HCT116 (cell line): ENCODE measurements at regions not wholly inside any gene's neighbourhood (a gene's known extent, or its start where the extent isn't known, plus 50 kb on each side); places are given as distances from the start of the nearest gene placed in this dataset.

Source experiments
- CEBPB ChIP-seq: IDR thresholded peaks from 2 replicates; pipeline ENCODE4 v1.6.1; 2012; ENCODE audit warnings: low read depth
- CTCF ChIP-seq, 3 experiments: fragments of 200-600 bp in 1 of 3; sonication (generic) in 1 of 3; IDR thresholded peaks in 2 of 3; conservative IDR thresholded peaks in 1 of 3; 2 replicates each; pipeline ENCODE4 v1.5.1; 2012 to 2017; ENCODE audit warnings: low read depth in 2 of 3, low read length in 2 of 3, antibody characterized with exemption in 1 of 3, borderline replicate concordance in 1 of 3, control low read depth in 1 of 3, mild to moderate bottlenecking in 1 of 3, mixed read lengths in 1 of 3, mixed run types in 1 of 3, moderate library complexity in 1 of 3; ENCODE audit not compliant: insufficient read depth in 1 of 3
- EZH2 ChIP-seq: fragments of 200-600 bp; sonication (generic); IDR thresholded peaks from 2 replicates; pipeline ENCODE4 v1.6.1; 2017; ENCODE audit warnings: antibody characterized with exemption, mixed run types
- POLR2A ChIP-seq: IDR thresholded peaks from 2 replicates; pipeline ENCODE4 v1.7.0; 2011; ENCODE audit warnings: borderline replicate concordance; ENCODE audit not compliant: insufficient read depth, insufficient read length; ENCODE audit errors: extremely low read depth
- POLR2AphosphoS5 ChIP-seq: IDR thresholded peaks from 2 replicates; pipeline ENCODE4 v1.6.1; 2011; ENCODE audit warnings: mild to moderate bottlenecking, low read depth, low read length, moderate library complexity
- RAD21 ChIP-seq: IDR thresholded peaks from 2 replicates; pipeline ENCODE4 v1.6.1; 2012; ENCODE audit warnings: low read depth, mild to moderate bottlenecking
- SIN3A ChIP-seq: IDR thresholded peaks from 2 replicates; pipeline ENCODE4 v1.6.1; 2012; ENCODE audit warnings: low read depth
- SP1 ChIP-seq: IDR thresholded peaks from 2 replicates; pipeline ENCODE4 v1.6.1; 2012; ENCODE audit warnings: low read depth
- YY1 ChIP-seq: IDR thresholded peaks from 2 replicates; pipeline ENCODE4 v1.6.1; 2011; ENCODE audit warnings: low read length, low read depth, moderate library complexity, mild to moderate bottlenecking; ENCODE audit not compliant: insufficient replicate concordance; ENCODE audit errors: extremely low read depth
- ZBTB33 ChIP-seq: IDR thresholded peaks from 2 replicates; pipeline ENCODE4 v1.6.1; 2011; ENCODE audit warnings: mild to moderate bottlenecking, low read length, moderate library complexity; ENCODE audit not compliant: insufficient replicate concordance; ENCODE audit errors: extremely low read depth
- TF ChIP-seq, protein P1 (sequence below): IDR thresholded peaks from 2 replicates; pipeline ENCODE4 v1.6.1; 2012
- TF ChIP-seq, protein P2 (sequence below): IDR thresholded peaks from 2 replicates; pipeline ENCODE4 v1.6.1; 2012; ENCODE audit warnings: low read depth

DNA sequence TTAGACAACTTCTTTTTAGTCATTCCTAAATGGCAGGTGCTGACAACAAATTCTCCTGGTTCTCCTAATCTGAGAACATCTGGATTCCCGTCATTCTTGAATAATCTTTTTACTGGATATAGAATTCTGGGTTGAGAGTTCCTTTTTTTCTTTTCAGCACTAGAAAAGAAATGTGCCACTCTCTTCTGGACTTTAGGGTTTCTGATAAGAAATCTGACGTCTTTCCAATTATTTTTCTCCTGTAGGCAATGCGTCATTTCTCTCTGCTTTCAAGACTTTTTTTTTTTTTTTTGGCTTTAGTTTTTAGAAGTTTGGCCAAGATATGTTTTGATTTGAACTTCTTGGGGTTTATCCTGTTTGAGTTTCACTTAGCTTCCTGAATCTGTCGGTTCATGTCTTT is 66.1 kb upstream of the RNF24 start:
- TF ChIP-seq CTCF (IDR thresholded peaks at IDR 0.05 in 2 of 3, conservative IDR thresholded peaks at IDR 0.05 in 1 of 3; ENCODE audit: borderline replicate concordance in 1 of 3, insufficient read depth in 1 of 3, low read depth in 2 of 3, low read length in 2 of 3) (no peak), POLR2AphosphoS5 (no peak), POLR2A (no peak), YY1 (no peak), SIN3A (no peak), SP1 (no peak), RAD21 (no peak), CEBPB (no peak), EZH2 (no peak), ZBTB33 (no peak)
- TF ChIP-seq, protein P1, sequence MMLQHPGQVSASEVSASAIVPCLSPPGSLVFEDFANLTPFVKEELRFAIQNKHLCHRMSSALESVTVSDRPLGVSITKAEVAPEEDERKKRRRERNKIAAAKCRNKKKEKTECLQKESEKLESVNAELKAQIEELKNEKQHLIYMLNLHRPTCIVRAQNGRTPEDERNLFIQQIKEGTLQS = no peak
- TF ChIP-seq, protein P2, sequence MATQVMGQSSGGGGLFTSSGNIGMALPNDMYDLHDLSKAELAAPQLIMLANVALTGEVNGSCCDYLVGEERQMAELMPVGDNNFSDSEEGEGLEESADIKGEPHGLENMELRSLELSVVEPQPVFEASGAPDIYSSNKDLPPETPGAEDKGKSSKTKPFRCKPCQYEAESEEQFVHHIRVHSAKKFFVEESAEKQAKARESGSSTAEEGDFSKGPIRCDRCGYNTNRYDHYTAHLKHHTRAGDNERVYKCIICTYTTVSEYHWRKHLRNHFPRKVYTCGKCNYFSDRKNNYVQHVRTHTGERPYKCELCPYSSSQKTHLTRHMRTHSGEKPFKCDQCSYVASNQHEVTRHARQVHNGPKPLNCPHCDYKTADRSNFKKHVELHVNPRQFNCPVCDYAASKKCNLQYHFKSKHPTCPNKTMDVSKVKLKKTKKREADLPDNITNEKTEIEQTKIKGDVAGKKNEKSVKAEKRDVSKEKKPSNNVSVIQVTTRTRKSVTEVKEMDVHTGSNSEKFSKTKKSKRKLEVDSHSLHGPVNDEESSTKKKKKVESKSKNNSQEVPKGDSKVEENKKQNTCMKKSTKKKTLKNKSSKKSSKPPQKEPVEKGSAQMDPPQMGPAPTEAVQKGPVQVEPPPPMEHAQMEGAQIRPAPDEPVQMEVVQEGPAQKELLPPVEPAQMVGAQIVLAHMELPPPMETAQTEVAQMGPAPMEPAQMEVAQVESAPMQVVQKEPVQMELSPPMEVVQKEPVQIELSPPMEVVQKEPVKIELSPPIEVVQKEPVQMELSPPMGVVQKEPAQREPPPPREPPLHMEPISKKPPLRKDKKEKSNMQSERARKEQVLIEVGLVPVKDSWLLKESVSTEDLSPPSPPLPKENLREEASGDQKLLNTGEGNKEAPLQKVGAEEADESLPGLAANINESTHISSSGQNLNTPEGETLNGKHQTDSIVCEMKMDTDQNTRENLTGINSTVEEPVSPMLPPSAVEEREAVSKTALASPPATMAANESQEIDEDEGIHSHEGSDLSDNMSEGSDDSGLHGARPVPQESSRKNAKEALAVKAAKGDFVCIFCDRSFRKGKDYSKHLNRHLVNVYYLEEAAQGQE = no peak
